Prostate gland (tissue), 2 donors: ENCODE measurements at regions not wholly inside any gene's neighbourhood (a gene's known extent, or its start where the extent isn't known, plus 50 kb on each side); places are given as distances from the start of the nearest gene placed in this dataset.
"Not testable (repeated sequence)": the region's sequence is repeated elsewhere in the genome, so short reads cannot be mapped to it uniquely, and the experiment has no call there.

Experiments used
- DNase-seq: peaks from one replicate; pipeline ENCODE4 v3.0.0-alpha.2; 2019; ENCODE audit warnings: low spot score
- H3K27ac ChIP-seq, 2 donors: fragments of 200-600 bp; sonication (generic); 2 replicates each; pipeline ENCODE4 v1.5.1; 2017 to 2019
- H3K27me3 ChIP-seq: fragments of 200-600 bp; sonication (generic); replicated peaks from 2 replicates; pipeline ENCODE4 v1.5.1; 2019; ENCODE audit not compliant: insufficient read depth
- H3K36me3 ChIP-seq, 2 donors: fragments of 200-600 bp; sonication (generic); 1 replicate in 1 of 2; 2 replicates in 1 of 2; pipeline versions ENCODE4 v1.5.1 to v1.8.1; 2017 to 2019
- H3K4me1 ChIP-seq: fragments of 200-600 bp; sonication (generic); replicated peaks from 2 replicates; pipeline ENCODE4 v1.5.1; 2019
- H3K4me3 ChIP-seq, 2 donors: fragments of 200-600 bp; sonication (generic); 2 replicates each; pipeline ENCODE4 v1.5.1; 2017 to 2019
- H3K9me3 ChIP-seq: fragments of 200-600 bp; sonication (generic); 2 replicates; pipeline ENCODE4 v1.5.1; 2017
- POLR2A ChIP-seq: fragments of 450-650 bp; IDR thresholded peaks from one replicate; pipeline ENCODE4 v1.6.1; 2016; ENCODE audit warnings: antibody characterized with exemption, mild to moderate bottlenecking
- POLR2AphosphoS5 ChIP-seq: sonication (generic); formaldehyde crosslinking; IDR thresholded peaks from one replicate; pipeline ENCODE4 v1.6.1; 2017; ENCODE audit warnings: antibody characterized with exemption
- WGBS: methylation state at CpG from one replicate; pipeline ENCODE4 v1.1.5; 2018; 5-methylcytosine and 5-hydroxymethylcytosine counted together
- intact Hi-C: fragments of 100-400 bp; cut with DNase I; formaldehyde crosslinking; loops from one replicate; pipeline ENCODE4 v1.14.2; 2022
- TF ChIP-seq, protein P1 (sequence below), 4 experiments: fragments of 200-600 bp in 2 of 4; fragments of 450-650 bp in 2 of 4; sonication (generic) in 2 of 4; IDR thresholded peaks; 1 replicate in 3 of 4; 2 replicates in 1 of 4; pipeline ENCODE4 v1.5.1; 2016 to 2019; ENCODE audit warnings: antibody characterized with exemption in 4 of 4, mild to moderate bottlenecking in 2 of 4, moderate library complexity in 2 of 4

- no peaks in the 10 kb centered on the region for H3K27me3 ChIP-seq
- no peaks in the 10 kb centered on the region for H3K36me3 ChIP-seq
- no peaks in the 10 kb centered on the region for H3K9me3 ChIP-seq
- H3K4me3 ChIP-seq: no peak overlapping the region
- intact Hi-C loops: no loop called here
- 69% methylated on average over 6 of the region's 6 CpGs for WGBS
- DNase-seq: no peak
- H3K4me1 ChIP-seq: no peaks in the 10 kb centered on the region
- no peak for TF ChIP-seq POLR2A
- TF ChIP-seq POLR2AphosphoS5: no peak
- TF ChIP-seq, protein P1, sequence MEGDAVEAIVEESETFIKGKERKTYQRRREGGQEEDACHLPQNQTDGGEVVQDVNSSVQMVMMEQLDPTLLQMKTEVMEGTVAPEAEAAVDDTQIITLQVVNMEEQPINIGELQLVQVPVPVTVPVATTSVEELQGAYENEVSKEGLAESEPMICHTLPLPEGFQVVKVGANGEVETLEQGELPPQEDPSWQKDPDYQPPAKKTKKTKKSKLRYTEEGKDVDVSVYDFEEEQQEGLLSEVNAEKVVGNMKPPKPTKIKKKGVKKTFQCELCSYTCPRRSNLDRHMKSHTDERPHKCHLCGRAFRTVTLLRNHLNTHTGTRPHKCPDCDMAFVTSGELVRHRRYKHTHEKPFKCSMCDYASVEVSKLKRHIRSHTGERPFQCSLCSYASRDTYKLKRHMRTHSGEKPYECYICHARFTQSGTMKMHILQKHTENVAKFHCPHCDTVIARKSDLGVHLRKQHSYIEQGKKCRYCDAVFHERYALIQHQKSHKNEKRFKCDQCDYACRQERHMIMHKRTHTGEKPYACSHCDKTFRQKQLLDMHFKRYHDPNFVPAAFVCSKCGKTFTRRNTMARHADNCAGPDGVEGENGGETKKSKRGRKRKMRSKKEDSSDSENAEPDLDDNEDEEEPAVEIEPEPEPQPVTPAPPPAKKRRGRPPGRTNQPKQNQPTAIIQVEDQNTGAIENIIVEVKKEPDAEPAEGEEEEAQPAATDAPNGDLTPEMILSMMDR (IDR thresholded peaks at IDR 0.05): no peak
- H3K27ac ChIP-seq: no peak overlapping the region
These were observed 2133.0 kb downstream of the NCAM2 start for GRCh38 chr21:23131177-23131576.

DNA sequence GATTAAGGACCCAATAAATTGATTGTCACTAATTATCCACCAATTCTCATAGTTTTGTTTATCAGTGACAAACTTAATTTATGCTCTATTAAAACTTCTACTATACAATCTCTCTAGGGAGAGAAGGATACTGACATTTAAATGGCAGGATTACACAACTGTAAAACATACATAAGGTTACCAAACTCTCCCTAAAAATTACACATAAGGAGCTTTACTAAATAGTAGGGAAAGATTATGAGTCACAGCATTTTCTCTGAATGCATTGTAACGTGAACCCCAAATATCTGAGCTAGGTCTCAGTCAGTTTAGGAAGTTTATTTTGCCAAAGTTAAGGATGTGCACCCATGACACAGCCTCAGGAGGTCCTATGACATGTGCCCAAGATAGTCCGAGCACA, 2140.6 kb downstream of the NCAM2 start:
- no peak for TF ChIP-seq POLR2A
- TF ChIP-seq, protein P1 (IDR thresholded peaks at IDR 0.05): no peak
- no peak for TF ChIP-seq POLR2AphosphoS5
- DNase-seq: no peak
- H3K4me1 ChIP-seq: no peaks in the 10 kb centered on the region
- H3K36me3 ChIP-seq: no peaks in the 10 kb centered on the region
- H3K27me3 ChIP-seq: no peaks in the 10 kb centered on the region
- WGBS: 85% methylated on average over 2 of the region's 2 CpGs
- H3K27ac ChIP-seq: no peak overlapping the region
- H3K9me3 ChIP-seq: no peaks in the 10 kb centered on the region
- intact Hi-C loops: no loop called here
- no peak overlapping the region for H3K4me3 ChIP-seq

DNA sequence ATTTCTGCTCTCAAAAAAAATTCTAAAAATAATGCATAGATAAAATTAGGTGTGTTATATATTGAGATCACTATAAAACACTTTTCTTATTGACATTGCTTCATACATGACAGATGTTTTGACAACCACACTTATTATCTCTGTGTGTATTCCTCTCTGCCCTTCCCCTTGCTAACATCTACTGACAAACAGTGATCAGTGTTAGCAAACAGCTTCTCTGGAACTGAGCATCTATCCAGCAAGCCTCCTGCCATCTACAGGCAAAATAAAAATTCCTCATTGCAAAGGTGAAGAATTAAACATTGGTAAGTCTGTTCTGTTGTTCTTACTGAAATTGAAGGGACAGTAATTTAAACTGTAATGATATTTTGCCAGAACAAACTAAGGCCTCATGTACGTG, 2153.9 kb downstream of the NCAM2 start:
- Histone ChIP-seq H3K27ac (no peak overlapping the region), H3K9me3 (no peaks in the 10 kb centered on the region), H3K4me1 (no peaks in the 10 kb centered on the region), H3K4me3 (no peak overlapping the region), H3K27me3 (no peaks in the 10 kb centered on the region), H3K36me3 (no peaks in the 10 kb centered on the region)
- intact Hi-C loops: no loop called here
- DNase-seq: no peak
- WGBS: 12% methylated on average over 1 of the region's 1 CpG
- TF ChIP-seq POLR2AphosphoS5 (no peak), POLR2A (no peak)
- TF ChIP-seq, protein P1 (IDR thresholded peaks at IDR 0.05): no peak

DNA sequence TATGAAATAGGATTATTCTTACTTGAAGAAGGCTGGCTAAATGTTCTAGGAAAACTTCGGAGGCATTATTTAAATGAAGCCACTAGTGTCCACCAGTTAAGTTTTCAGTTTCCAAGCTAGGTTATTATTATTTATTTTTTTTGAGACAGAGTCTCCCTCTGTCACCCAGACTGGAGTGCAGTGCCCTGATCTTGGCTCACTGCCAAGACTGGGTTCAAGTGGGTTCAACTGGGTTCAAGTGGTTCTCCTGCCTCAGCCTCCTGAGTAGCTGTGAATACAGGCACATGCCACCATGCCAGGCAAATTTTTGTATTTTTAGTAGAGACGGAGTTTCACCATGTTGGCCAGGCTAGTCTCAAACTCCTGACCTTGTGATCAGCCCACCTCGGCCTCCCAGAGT, 2155.6 kb downstream of the NCAM2 start:
- H3K27me3 ChIP-seq, DNase-seq, H3K9me3 ChIP-seq, intact Hi-C loops, H3K4me3 ChIP-seq, H3K4me1 ChIP-seq, H3K36me3 ChIP-seq, H3K27ac ChIP-seq: not testable (repeated sequence)
- 95% methylated on average over 3 of the region's 3 CpGs for WGBS

DNA sequence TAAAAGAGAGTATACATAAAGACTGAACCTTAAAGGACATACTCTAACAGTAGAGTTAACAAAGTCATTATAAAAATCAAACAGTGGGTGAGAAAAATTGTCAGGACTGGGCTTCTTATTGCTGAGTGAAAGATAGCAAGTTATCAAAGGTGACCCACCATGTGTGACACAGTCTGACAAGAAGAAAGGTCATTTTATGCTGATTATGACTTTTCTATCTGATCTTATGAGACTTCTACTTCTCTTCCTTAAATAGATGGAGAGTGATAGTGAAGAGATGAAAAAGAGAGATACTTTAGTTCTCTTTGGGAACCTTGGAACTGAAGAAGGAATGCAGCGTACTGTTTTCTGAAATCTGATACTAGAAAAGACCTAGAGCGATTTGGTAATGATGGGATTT, 2157.1 kb downstream of the NCAM2 start:
- no peaks in the 10 kb centered on the region for H3K36me3 ChIP-seq
- intact Hi-C loops: no loop called here
- no peaks in the 10 kb centered on the region for H3K9me3 ChIP-seq
- no peak for DNase-seq
- no peaks in the 10 kb centered on the region for H3K4me1 ChIP-seq
- WGBS: 81% methylated on average over 2 of the region's 2 CpGs
- no peak overlapping the region for H3K27ac ChIP-seq
- no peaks in the 10 kb centered on the region for H3K27me3 ChIP-seq
- TF ChIP-seq, protein P1 (IDR thresholded peaks at IDR 0.05): no peak
- TF ChIP-seq POLR2AphosphoS5 (no peak), POLR2A (no peak)
- no peak overlapping the region for H3K4me3 ChIP-seq
